Epithelial cell of esophagus (primary cell): ENCODE measurements at regions not wholly inside any gene's neighbourhood (a gene's known extent, or its start where the extent isn't known, plus 50 kb on each side); places are given as distances from the start of the nearest gene placed in this dataset.
A peak's percentile ranks its signal among the peaks of the same experiment; 100 is the strongest.

Experiments
- DNase-seq: peaks from one replicate; pipeline ENCODE4 v3.0.0; 2010; ENCODE audit warnings: low read depth
- H3K4me3 ChIP-seq: 2 replicates; pipeline ENCODE4 v1.5.1; 2011; ENCODE audit warnings: mild to moderate bottlenecking, low read length, control low read depth
- TF ChIP-seq, protein P1 (sequence below): IDR thresholded peaks from 2 replicates; pipeline ENCODE4 v1.5.1; 2011; ENCODE audit warnings: low read depth, mild to moderate bottlenecking, low read length, control low read depth, inconsistent platforms; ENCODE audit not compliant: insufficient read depth; ENCODE audit errors: missing control alignments

GRCh38 chr2:225998116-225998515 is 598.6 kb downstream of the NYAP2 start:
- H3K4me3 ChIP-seq = no peak overlapping the region
- peak; percentile 13 for DNase-seq
- TF ChIP-seq, protein P1, sequence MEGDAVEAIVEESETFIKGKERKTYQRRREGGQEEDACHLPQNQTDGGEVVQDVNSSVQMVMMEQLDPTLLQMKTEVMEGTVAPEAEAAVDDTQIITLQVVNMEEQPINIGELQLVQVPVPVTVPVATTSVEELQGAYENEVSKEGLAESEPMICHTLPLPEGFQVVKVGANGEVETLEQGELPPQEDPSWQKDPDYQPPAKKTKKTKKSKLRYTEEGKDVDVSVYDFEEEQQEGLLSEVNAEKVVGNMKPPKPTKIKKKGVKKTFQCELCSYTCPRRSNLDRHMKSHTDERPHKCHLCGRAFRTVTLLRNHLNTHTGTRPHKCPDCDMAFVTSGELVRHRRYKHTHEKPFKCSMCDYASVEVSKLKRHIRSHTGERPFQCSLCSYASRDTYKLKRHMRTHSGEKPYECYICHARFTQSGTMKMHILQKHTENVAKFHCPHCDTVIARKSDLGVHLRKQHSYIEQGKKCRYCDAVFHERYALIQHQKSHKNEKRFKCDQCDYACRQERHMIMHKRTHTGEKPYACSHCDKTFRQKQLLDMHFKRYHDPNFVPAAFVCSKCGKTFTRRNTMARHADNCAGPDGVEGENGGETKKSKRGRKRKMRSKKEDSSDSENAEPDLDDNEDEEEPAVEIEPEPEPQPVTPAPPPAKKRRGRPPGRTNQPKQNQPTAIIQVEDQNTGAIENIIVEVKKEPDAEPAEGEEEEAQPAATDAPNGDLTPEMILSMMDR = no peak

GRCh38 chr2:225996462-225996828 is 596.9 kb downstream of the NYAP2 start:
- DNase-seq = no peak

GRCh38 chr2:225995796-225996461 is 596.4 kb downstream of the NYAP2 start:
- DNase-seq = peak; percentile 6
- no peak overlapping the region for H3K4me3 ChIP-seq

More at GRCh38 chr2:225996462-225996828, 596.9 kb downstream of the NYAP2 start:
- no peak overlapping the region for H3K4me3 ChIP-seq
- TF ChIP-seq, protein P1 = no peak

DNA sequence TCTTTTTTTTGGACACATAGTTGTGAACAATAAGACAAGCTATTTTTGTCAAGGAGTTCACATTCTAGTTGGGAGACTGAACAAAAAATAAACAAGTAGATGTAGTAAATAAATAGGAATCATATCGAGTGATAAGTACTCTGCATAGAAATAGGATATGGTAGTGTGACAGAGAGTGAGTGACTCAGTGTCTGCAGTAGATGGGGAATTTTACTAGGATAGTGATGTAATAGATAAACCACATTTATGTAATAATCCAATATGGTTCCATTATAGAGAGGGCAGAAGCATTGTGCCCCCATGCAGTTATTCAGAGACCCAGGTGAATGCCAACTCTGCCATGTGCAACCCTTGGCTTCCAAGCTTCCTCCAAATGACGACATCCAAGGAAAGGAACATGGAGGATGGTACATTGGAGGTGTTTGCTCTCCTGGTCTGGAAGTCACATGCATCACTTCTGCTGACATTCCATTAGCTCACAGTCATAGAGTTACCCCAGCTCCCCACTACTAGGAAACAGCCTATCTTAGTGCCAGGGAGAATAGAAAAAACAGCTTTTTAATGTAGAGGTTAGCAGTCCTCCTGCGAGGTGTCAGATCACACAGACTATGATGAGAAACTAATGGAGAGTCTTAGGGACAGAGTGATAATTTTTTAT is 595.4 kb downstream of the NYAP2 start:
- TF ChIP-seq, protein P1 = no peak
- peak; percentile 20 for DNase-seq
- H3K4me3 ChIP-seq = no peak overlapping the region

More at GRCh38 chr2:225995796-225996461, 596.4 kb downstream of the NYAP2 start:
- TF ChIP-seq, protein P1 = no peak

- H3K4me3 ChIP-seq = no peak overlapping the region
- TF ChIP-seq, protein P1 = no peak
- DNase-seq = peak; percentile 44
These were observed 593.9 kb downstream of the NYAP2 start for GRCh38 chr2:225993430-225993829.

- DNase-seq = no peak
- TF ChIP-seq, protein P1 = no peak
- no peak overlapping the region for H3K4me3 ChIP-seq
These were observed 590.3 kb downstream of the NYAP2 start for GRCh38 chr2:225989809-225990208.
